Breast epithelium (tissue), 3 donors: ENCODE measurements at regions not wholly inside any gene's neighbourhood (a gene's known extent, or its start where the extent isn't known, plus 50 kb on each side); places are given as distances from the start of the nearest gene placed in this dataset.

Experiments
- CTCF ChIP-seq, 3 donors: fragments of 450-650 bp; IDR thresholded peaks; one replicate each; pipeline ENCODE4 v1.5.1; 2016 to 2017; ENCODE audit warnings: antibody characterized with exemption in 3 of 3, mild to moderate bottlenecking in 3 of 3, moderate library complexity in 3 of 3
- POLR2A ChIP-seq: fragments of 450-650 bp; IDR thresholded peaks from one replicate; pipeline ENCODE4 v1.6.1; 2016; ENCODE audit warnings: antibody characterized with exemption, mild to moderate bottlenecking, moderate library complexity
- POLR2AphosphoS5 ChIP-seq, 3 donors: sonication (generic); formaldehyde crosslinking; IDR thresholded peaks; one replicate each; pipeline ENCODE4 v1.6.1; 2017; ENCODE audit warnings: antibody characterized with exemption in 3 of 3

- TF ChIP-seq CTCF (IDR thresholded peaks at IDR 0.05) = no peak
- TF ChIP-seq POLR2A = no peak
- TF ChIP-seq POLR2AphosphoS5 (IDR thresholded peaks at IDR 0.05) = no peak
These were observed 442.2 kb upstream of the CLINT1 start for GRCh38 chr5:158301186-158301585.
